HPDE6-E6E7 (cell line): ENCODE measurements at regions not wholly inside any gene's neighbourhood (a gene's known extent, or its start where the extent isn't known, plus 50 kb on each side); places are given as distances from the start of the nearest gene placed in this dataset.
A peak's percentile ranks its signal among the peaks of the same experiment; 100 is the strongest.

ENCODE experiments used
- DNase-seq: peaks from one replicate; pipeline ENCODE4 v3.0.0; 2011; ENCODE audit warnings: missing footprints; ENCODE audit errors: extremely low spot score

GRCh38 chr6:23890543-23891227 lies 235.3 kb upstream of the NRSN1 start:
- peak; percentile 1 for DNase-seq

DNA sequence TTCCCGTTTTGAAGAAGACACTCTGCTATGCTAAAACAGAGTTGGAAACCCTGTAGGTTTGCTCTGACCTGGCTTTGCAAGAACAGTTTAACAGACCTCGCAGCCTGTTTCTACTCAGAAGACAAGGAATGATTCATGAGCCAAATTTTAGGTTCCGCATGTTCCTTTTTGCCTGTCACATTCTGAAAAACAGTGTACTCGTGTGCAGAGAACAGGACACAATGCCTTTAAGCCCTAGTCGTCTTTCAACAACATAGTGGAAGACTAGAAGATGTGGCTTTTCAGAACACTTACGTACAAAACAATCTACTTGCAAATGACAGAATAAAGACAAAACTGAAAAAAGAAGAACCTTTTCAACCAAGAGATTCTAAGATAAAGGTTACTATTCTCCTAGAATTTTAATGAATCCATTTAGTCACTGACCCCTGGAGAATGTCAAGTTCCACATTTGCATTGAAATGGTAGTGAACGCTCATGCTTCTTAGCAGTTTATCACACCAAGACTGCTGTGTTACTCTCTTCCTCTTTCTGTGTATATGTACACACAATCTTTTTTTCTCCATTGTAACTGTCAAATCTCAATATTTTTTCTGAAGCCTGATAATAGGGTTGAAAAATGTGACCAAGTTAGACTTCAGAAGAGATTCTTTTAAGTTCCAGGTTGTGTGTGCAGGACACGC lies 220.7 kb upstream of the NRSN1 start:
- DNase-seq = no peak

DNA sequence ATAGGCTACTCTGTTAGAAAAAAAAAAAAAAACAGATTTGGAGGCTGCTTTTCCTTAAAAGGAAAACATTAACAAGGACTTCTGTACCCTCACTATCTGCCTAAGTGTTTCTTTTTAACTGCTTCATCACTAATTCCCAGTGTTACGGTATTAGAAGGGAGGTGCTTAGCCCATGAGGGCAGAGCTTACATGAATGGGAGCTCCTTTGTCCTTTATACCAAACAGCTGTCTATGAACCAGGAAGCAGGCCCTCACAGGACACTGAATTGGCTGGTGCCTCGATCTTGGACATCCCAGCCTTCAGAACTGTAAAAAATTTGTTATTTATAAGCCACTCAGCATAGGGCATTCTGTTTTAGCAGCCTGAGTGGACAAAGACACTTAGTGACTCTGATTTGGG lies 215.6 kb upstream of the NRSN1 start:
- DNase-seq = no peak

DNA sequence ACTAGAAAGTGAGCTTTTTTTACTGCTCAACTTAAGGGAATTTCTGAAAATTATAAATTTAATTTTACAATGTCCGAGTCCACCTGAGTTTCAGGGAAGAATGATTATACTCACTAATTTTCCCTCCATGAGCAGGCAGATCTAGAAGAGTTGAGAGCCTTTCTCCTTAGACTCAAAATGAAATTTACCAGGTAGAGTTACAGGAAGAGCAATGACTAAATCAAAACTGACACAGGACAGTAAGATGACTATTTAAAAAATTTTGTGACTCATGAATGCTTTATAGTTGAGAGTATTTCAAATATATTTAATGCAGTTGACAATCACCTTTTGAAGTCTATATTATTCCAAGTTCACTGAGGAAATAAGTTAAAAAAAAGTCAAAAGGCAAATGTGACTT lies 198.1 kb upstream of the NRSN1 start:
- DNase-seq = no peak

GRCh38 chr6:23929201-23929600 lies 196.8 kb upstream of the NRSN1 start:
- DNase-seq = no peak

DNA sequence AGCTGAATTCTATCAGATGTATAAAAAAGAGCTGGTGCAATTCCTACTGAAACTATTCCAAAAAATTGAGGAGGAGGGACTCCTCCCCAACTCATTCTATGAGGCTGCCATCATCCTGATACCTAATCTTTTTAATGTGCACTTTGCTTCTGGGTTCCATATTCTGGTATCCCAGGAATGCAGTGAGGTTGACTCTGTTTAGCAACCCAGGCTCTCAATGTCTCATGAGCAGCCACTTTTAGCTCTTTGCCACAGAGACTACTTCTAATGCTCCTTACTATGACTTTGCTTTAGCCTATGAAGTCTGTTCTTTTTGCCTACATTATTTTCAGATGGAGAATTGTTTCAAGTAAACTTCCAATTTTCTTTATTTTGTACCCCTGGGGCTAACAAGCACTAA lies 185.5 kb upstream of the NRSN1 start:
- no peak for DNase-seq

- DNase-seq = no peak
Observed at GRCh38 chr6:23951691-23952090, 174.3 kb upstream of the NRSN1 start.

- no peak for DNase-seq
Observed at GRCh38 chr6:23952245-23952644, 173.8 kb upstream of the NRSN1 start.

GRCh38 chr6:23953976-23954375 lies 172.0 kb upstream of the NRSN1 start:
- no peak for DNase-seq

DNA sequence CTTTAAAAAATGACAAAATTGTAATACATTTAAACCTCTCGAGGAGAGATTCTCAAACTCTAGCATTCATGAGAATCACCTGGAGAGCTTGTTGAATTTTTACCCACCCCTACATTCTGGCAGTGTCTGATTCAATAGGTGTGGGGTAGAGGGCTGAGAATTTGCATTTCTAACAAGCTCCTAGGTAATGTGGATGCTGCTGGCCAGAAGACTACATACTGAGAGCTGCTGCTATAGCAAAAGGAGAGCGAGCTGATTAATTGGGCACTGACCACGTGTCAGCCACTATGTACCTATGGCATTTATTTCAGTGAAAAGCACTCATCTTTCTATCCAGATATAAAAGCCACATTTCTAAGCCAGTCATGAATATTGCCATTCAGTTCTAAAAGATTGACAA lies 169.0 kb upstream of the NRSN1 start:
- no peak for DNase-seq

DNA sequence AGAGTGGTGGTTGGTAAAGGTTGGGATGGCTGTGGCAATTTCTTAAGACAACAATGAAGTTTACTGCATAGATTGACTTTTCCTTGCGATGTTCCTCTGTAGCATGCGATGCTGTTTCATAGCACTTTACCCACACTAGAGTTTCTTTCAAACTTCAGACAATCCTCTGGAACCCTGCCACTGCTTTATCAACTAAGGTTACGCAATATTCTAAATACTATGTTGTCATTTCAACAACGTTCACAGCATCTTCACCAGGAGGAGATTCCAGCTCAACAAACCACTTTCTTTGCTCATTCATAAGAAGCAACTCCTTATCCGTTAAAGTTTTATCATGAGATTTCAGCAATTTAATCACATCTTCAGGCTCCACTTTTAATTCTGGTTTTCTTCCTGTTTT lies 161.2 kb upstream of the NRSN1 start:
- DNase-seq = no peak

DNA sequence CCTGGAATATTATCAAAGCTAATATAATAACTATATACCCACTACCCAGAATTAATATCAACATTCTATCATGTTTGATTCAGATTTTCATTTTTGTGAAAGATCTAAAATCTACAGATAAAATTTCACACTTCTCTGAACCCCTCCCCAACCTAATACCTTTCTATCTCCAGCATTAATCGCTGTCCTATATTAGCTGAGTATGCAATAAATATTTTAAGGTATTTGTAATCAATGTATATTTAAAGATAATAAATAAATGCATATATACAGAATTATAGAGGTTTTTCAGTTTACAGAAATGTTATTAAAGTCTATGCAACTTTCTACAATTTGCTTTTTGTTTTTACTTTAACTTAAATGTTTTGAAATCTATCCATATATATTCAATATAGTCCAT lies 156.7 kb upstream of the NRSN1 start:
- no peak for DNase-seq

DNA sequence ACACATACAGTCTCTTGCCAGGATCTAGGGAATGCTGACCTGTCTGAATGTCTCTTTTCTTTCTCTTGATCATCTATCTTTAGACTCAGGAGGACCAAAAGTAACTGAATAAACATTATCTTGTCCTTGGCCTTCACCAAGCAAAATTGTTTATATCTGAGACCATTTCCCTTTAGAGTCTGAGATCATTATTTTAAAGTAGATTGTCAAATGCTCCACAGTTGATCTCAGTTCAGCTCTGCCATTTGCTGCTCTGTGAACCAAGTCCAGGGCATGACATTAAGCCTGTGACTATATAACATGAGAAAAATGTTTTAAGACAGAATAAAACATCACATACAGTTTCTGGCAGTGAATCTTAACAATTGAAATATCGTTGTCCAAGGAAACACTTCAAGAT lies 148.3 kb upstream of the NRSN1 start:
- no peak for DNase-seq

- no peak for DNase-seq
Observed at GRCh38 chr6:23980965-23981364, 145.1 kb upstream of the NRSN1 start.

DNA sequence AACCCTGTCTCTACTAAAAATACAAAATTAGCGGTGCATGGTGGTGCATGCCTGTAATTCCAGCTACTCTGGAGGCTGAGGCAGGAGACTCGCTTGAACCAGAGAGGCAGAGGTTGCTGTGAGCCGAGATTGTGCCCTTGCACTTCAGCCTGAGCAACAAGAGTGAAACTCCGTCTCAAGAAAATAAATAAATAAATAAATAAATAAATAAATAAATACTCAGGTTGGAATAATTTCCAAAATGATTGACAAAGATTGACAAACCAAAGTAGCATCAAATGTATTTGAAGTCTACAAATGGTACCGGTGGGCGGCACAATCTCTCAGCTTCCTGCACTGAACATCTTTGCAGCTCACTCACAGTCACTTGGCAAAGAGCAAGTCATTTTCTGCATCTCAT lies 144.1 kb upstream of the NRSN1 start:
- DNase-seq = no peak

GRCh38 chr6:23983735-23984134 lies 142.3 kb upstream of the NRSN1 start:
- no peak for DNase-seq

DNA sequence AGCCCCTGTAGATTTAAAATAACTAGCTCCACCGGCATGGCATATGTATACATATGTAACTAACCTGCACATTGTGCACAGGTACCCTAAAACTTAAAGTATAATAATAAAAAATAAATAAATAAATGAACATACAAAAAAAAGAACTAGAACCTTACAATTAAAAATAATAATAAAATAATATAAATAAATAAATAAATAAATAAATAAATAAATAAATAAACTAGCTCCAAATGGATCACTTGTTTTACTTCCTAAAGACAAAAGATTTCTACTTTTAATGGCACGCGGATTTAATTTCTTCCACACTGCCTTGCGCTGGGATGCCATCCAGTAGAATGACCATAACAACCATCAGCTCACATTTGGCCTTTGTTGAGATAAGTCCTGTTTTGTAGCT lies 141.0 kb upstream of the NRSN1 start:
- no peak for DNase-seq

GRCh38 chr6:23989885-23990533 lies 136.0 kb upstream of the NRSN1 start:
- DNase-seq = no peak

GRCh38 chr6:23994013-23994412 lies 132.0 kb upstream of the NRSN1 start:
- no peak for DNase-seq

DNA sequence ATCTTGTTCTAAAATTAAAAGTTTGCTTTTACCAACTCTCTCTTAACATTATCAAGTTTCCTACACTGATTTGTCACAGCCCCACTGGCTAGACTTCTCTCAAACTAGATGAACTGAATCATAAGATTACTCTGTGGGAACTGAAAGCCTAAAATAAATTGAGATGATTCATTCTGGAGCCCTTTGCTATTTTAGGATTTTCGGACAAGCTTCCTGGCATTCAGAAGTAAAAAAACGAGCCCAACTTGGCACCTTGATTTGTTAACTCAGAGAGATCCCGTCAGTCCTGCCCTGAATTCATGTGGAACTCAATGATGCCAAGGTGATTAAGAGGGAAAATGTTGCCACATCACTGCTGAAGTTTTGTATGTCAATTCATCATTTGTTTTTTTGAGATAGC lies 122.0 kb upstream of the NRSN1 start:
- no peak for DNase-seq

DNA sequence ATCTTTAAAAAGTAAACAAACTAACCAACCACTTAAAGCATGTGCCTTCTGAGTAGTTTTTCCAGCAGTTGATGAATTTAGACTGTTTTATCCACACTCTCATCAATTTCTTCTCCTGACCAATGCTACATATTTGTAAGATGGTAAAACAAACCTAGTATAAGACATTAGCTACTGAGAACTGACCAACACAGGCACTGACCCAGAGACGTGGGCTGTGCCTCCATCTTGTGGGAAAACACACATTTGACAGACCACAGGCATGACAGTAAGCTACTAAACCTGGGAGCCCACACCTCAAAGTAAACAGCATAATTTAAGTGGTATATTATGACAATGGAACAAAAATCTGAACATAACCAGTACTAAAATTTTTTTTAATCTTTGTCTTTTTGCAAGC lies 121.4 kb upstream of the NRSN1 start:
- no peak for DNase-seq

GRCh38 chr6:24006254-24006653 lies 119.8 kb upstream of the NRSN1 start:
- no peak for DNase-seq

DNA sequence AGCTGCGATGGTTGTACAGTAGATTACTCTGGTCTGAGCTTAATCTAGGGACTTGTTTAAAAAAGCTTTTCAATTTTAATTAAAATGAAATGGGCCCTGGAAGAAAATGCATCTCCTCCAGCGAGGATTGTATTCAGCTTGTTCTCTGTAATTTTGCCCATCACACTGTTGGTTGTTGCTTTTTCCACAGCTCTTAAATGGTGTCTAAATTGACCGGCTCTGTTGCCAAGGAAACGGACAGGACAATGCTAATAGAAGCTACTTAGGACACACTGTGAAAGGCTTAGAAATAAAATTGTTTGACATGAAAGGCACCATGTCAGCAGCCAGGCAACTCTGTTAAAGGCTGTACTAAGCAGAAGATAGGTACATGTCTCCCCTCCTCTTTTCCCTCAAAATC lies 116.7 kb upstream of the NRSN1 start:
- no peak for DNase-seq
